ENCODE measurements at regions not wholly inside any gene's neighbourhood (a gene's known extent, or its start where the extent isn't known, plus 50 kb on each side); places are given as distances from the start of the nearest gene placed in this dataset.

- no peak for TF ChIP-seq CTCF (IDR thresholded peaks at IDR 0.05)
- DNase-seq (ENCODE audit: low spot score) = no peak
- ATAC-seq (ENCODE audit: low FRiP score) = no peak
Observed at GRCh38 chr20:55354720-55355119, 650.6 kb downstream of the CBLN4 start.

GRCh38 chr20:55353206-55353605 is 652.1 kb downstream of the CBLN4 start:
- no peak for DNase-seq (ENCODE audit: low spot score)
- ATAC-seq (ENCODE audit: low FRiP score) = no peak
- no peak for TF ChIP-seq CTCF (IDR thresholded peaks at IDR 0.05)

GRCh38 chr20:55348223-55348622 is 657.1 kb downstream of the CBLN4 start:
- ATAC-seq (ENCODE audit: low FRiP score) (no peak), DNase-seq (ENCODE audit: low spot score) (no peak)
- no peak for TF ChIP-seq CTCF (IDR thresholded peaks at IDR 0.05)

- ATAC-seq (ENCODE audit: low FRiP score) = no peak
- DNase-seq (ENCODE audit: low spot score) = no peak
- no peak for TF ChIP-seq CTCF (IDR thresholded peaks at IDR 0.05)
Observed at GRCh38 chr20:55342822-55343221, 662.5 kb downstream of the CBLN4 start.

GRCh38 chr20:55333798-55334197 is 671.5 kb downstream of the CBLN4 start:
- TF ChIP-seq CTCF (IDR thresholded peaks at IDR 0.05) = no peak

GRCh38 chr20:55329108-55329507 is 676.2 kb downstream of the CBLN4 start:
- ATAC-seq (ENCODE audit: low FRiP score) (no peak), DNase-seq (ENCODE audit: low spot score) (no peak)
- no peak for TF ChIP-seq CTCF (IDR thresholded peaks at IDR 0.05)

More at GRCh38 chr20:55333798-55334197, 671.5 kb downstream of the CBLN4 start:
- ATAC-seq (ENCODE audit: low FRiP score) (no peak), DNase-seq (ENCODE audit: low spot score) (no peak)

- no peak for TF ChIP-seq CTCF (IDR thresholded peaks at IDR 0.05)
- no peak for ATAC-seq (ENCODE audit: low FRiP score)
Observed at GRCh38 chr20:55322745-55323144, 682.6 kb downstream of the CBLN4 start.

More at GRCh38 chr20:55322745-55323144, 682.6 kb downstream of the CBLN4 start:
- DNase-seq (ENCODE audit: low spot score) = no peak

Data from omental fat pad (tissue), 3 donors.